ENCODE measurements at regions not wholly inside any gene's neighbourhood (a gene's known extent, or its start where the extent isn't known, plus 50 kb on each side); places are given as distances from the start of the nearest gene placed in this dataset.

- no peak overlapping the region for H3K9ac ChIP-seq (replicated peaks in 1 of 4; ENCODE audit: extremely low read depth in 1 of 4, low read depth in 3 of 4, low read length in 3 of 4)
- no peaks in the 10 kb centered on the region for H3K23me2 ChIP-seq (ENCODE audit: low read depth, low read length)
- no peak overlapping the region for H2BK5ac ChIP-seq (ENCODE audit: low read depth, low read length)
- H3K79me1 ChIP-seq (ENCODE audit: low read depth, low read length), result no peaks in the 10 kb centered on the region
- no peaks in the 10 kb centered on the region for H4K20me1 ChIP-seq (replicated peaks in 1 of 2; ENCODE audit: control insufficient read depth in 1 of 2, insufficient read depth in 2 of 2, low read length in 2 of 2)
- no peak overlapping the region for H3K4me3 ChIP-seq (ENCODE audit: extremely low read depth in 1 of 4, insufficient read depth in 2 of 4, low read depth in 3 of 4, low read length in 4 of 4)
- no peak overlapping the region for H2BK120ac ChIP-seq (replicated peaks; ENCODE audit: low read depth, low read length)
- H2AFZ ChIP-seq (ENCODE audit: low read length), result no peak overlapping the region
- H3K56ac ChIP-seq (replicated peaks; ENCODE audit: insufficient read length, low read depth, low read length), result no peak overlapping the region
- no peak overlapping the region for H4K5ac ChIP-seq (ENCODE audit: insufficient read length, low read depth, low read length)
- H2BK12ac ChIP-seq (ENCODE audit: low read depth, low read length), result no peak overlapping the region
- TF ChIP-seq JUN (IDR thresholded peaks at IDR 0.05; ENCODE audit: low read depth, low read length) (no peak), YY1 (IDR thresholded peaks at IDR 0.05; ENCODE audit: low read depth, low read length) (no peak), NANOG (IDR thresholded peaks at IDR 0.05; ENCODE audit: insufficient read depth, low read depth, low read length, poor library complexity, severe bottlenecking) (no peak), RXRA (IDR thresholded peaks at IDR 0.05; ENCODE audit: insufficient read depth, low read depth, low read length) (no peak), TAF1 (IDR thresholded peaks at IDR 0.05; ENCODE audit: low read depth, low read length) (no peak), PHF8 (conservative IDR thresholded peaks at IDR 0.05; ENCODE audit: low read depth, low read length) (no peak), SP1 (IDR thresholded peaks at IDR 0.05; ENCODE audit: low read depth, low read length) (no peak), RFX5 (IDR thresholded peaks at IDR 0.05; ENCODE audit: borderline replicate concordance, low read depth, low read length) (no peak), KDM1A (IDR thresholded peaks at IDR 0.05; ENCODE audit: borderline replicate concordance, low read length) (no peak)
- WGBS, 2 experiments (ENCODE audit: extremely low coverage in 1 of 2, insufficient coverage in 1 of 2, insufficient read length in 1 of 2, insufficient replicate concordance in 2 of 2, low coverage in 1 of 2, low lambda C conversion rate in 2 of 2, missing lambda C conversion rate in 1 of 2), result 83% methylated on average over 12 of the region's 12 CpGs; no CpG with 5 or more reads in 1 of the 2 experiments
- FAIRE-seq (no peak), DNase-seq (ENCODE audit: low read depth in 1 of 2, low spot score in 2 of 2) (no peak)
- 0 out of 4 replicates have a peak, but pooled peaks cover 0 to 5% of the 10 kb centered on the region in 2 experiments for H3K9me3 ChIP-seq (ENCODE audit: insufficient read depth in 2 of 2, low read depth in 1 of 2, low read length in 1 of 2)
- no peak overlapping the region for H3K4ac ChIP-seq (replicated peaks; ENCODE audit: insufficient read length, low read depth, low read length)
- no peak overlapping the region for H2BK15ac ChIP-seq (ENCODE audit: low read length)
- no peak overlapping the region for H3K27ac ChIP-seq (ENCODE audit: low read depth, low read length)
- H4K91ac ChIP-seq (replicated peaks; ENCODE audit: insufficient read length, low read length), result no peak overlapping the region
- H2BK20ac ChIP-seq (ENCODE audit: low read length), result no peak overlapping the region
- no peaks in the 10 kb centered on the region for H3K4me1 ChIP-seq (replicated peaks in 1 of 4; ENCODE audit: control insufficient read depth in 3 of 4, insufficient read depth in 4 of 4, low read length in 3 of 4)
- ChIA-PET POLR2A (ENCODE audit: partially characterized antibody) (interaction anchor here (0.6 kb wide), 1 partner anchor 173 kb away, joined by 3 read pairs; no protein-coding TSS in a partner anchor), CTCF (ENCODE audit: partially characterized antibody) (no interaction called here)
- no peak overlapping the region for H3K14ac ChIP-seq (ENCODE audit: insufficient read length)
- no peaks in the 10 kb centered on the region for H3K79me2 ChIP-seq (ENCODE audit: control insufficient read depth in 1 of 2, insufficient read depth in 2 of 2, low read length in 2 of 2)
- no peak overlapping the region for H3K18ac ChIP-seq (ENCODE audit: extremely low read depth, low read length)
- H4K8ac ChIP-seq (ENCODE audit: extremely low read depth, insufficient read depth, low read length), result no peak overlapping the region
- H3K27me3 ChIP-seq (replicated peaks in 1 of 4; ENCODE audit: control insufficient read depth in 3 of 4, extremely low read depth in 1 of 4, insufficient read depth in 3 of 4, low read length in 3 of 4), result no peaks in the 10 kb centered on the region
- no peak overlapping the region for H3K4me2 ChIP-seq (ENCODE audit: insufficient read depth in 1 of 2, low read depth in 2 of 2, low read length in 2 of 2)
- H3K36me3 ChIP-seq (ENCODE audit: control insufficient read depth in 2 of 4, insufficient read depth in 4 of 4, low read length in 3 of 4), result no peaks in the 10 kb centered on the region
- H2AK5ac ChIP-seq (ENCODE audit: low read depth, low read length), result no peak overlapping the region
- H3K23ac ChIP-seq (ENCODE audit: insufficient read length), result no peak overlapping the region
These were observed 232.6 kb upstream of the TBX3 start for GRCh38 chr12:114916541-114916940.

Measured in H1 (cell line).